WTC11 (cell line): ENCODE measurements at regions not wholly inside any gene's neighbourhood (a gene's known extent, or its start where the extent isn't known, plus 50 kb on each side); places are given as distances from the start of the nearest gene placed in this dataset.

Experiments
- ATAC-seq: fragments of 200-7000 bp; cut with Tn5 transposase; 2 replicates; pipeline ENCODE4 v1.10.0; 2021; ENCODE audit warnings: mild to moderate bottlenecking, moderate library complexity
- CTCF ChIA-PET: fragments of 300-600 bp; sonication (Branson Sonifier 250); formaldehyde crosslinking; loops from one replicate; lab custom pipeline; 2021; ENCODE audit warnings: antibody characterized with exemption; lab: Charles Lee
- POLR2A ChIA-PET: fragments of 350-600 bp; sonication (Branson Sonifier 250); formaldehyde crosslinking; loops from one replicate; lab custom pipeline; 2021; ENCODE audit warnings: antibody characterized with exemption; lab: Charles Lee
- DNase-seq: peaks from one replicate; pipeline ENCODE4 v3.0.0; 2021; ENCODE audit warnings: low spot score
- H3K27ac Mint-ChIP-seq: 2 replicates; pipeline ENCODE4 v1.8.0; 2021; ENCODE audit warnings: mixed read lengths
- H3K27me3 Mint-ChIP-seq: 2 replicates; pipeline ENCODE4 v1.8.0; 2021; ENCODE audit warnings: low read depth, mild to moderate bottlenecking, moderate library complexity, mixed read lengths
- H3K36me3 Mint-ChIP-seq: 2 replicates; pipeline ENCODE4 v1.8.0; 2021; ENCODE audit warnings: mixed read lengths
- H3K4me1 Mint-ChIP-seq: 2 replicates; pipeline ENCODE4 v1.8.0; 2022; ENCODE audit warnings: mixed read lengths
- H3K4me3 Mint-ChIP-seq: 2 replicates; pipeline ENCODE4 v1.8.0; 2021; ENCODE audit warnings: mild to moderate bottlenecking, moderate library complexity, mixed read lengths
- H3K9me3 Mint-ChIP-seq: 2 replicates; pipeline ENCODE4 v1.8.0; 2021; ENCODE audit warnings: mixed read lengths
- NR2C2 ChIP-seq: sonication (generic); formaldehyde crosslinking; IDR thresholded peaks from 2 replicates; pipeline ENCODE4 v1.8.0; 2022; ENCODE audit warnings: mild to moderate bottlenecking, missing genetic modification reagents
- SOX15 ChIP-seq: fragments of 250-450 bp; sonication (Bioruptor Pico); IDR thresholded peaks from 2 replicates; pipeline ENCODE4 v1.9.0; 2021; ENCODE audit warnings: mild to moderate bottlenecking
- SP1 ChIP-seq: sonication (generic); formaldehyde crosslinking; conservative IDR thresholded peaks from 2 replicates; pipeline ENCODE4 v1.8.1; 2022; ENCODE audit warnings: missing genetic modification reagents
- ZNF121 ChIP-seq: sonication (generic); formaldehyde crosslinking; IDR thresholded peaks from 2 replicates; pipeline ENCODE4 v1.8.0; 2023; ENCODE audit warnings: missing genetic modification reagents
- ZNF317 ChIP-seq: sonication (generic); formaldehyde crosslinking; IDR thresholded peaks from 2 replicates; pipeline ENCODE4 v1.8.1; 2023; ENCODE audit warnings: low read depth, mild to moderate bottlenecking, moderate library complexity, missing genetic modification reagents, borderline replicate concordance
- TF ChIP-seq, protein P1 (sequence below): sonication (generic); formaldehyde crosslinking; IDR thresholded peaks from 2 replicates; pipeline ENCODE4 v1.8.0; 2023; ENCODE audit warnings: missing genetic modification reagents
- TF ChIP-seq, protein P2 (sequence below): fragments of 250-450 bp; sonication (Bioruptor Pico); IDR thresholded peaks from 2 replicates; pipeline ENCODE4 v1.8.0; 2021; ENCODE audit warnings: mild to moderate bottlenecking
- TF ChIP-seq, protein P3 (sequence below): sonication (generic); formaldehyde crosslinking; IDR thresholded peaks from 2 replicates; pipeline ENCODE4 v1.8.1; 2022; ENCODE audit warnings: low read depth, missing genetic modification reagents, borderline replicate concordance
- TF ChIP-seq, protein P4 (sequence below): sonication (generic); formaldehyde crosslinking; conservative IDR thresholded peaks from 2 replicates; pipeline ENCODE4 v1.8.1; 2022; ENCODE audit warnings: mild to moderate bottlenecking, missing genetic modification reagents
- TF ChIP-seq, protein P5 (sequence below): sonication (generic); formaldehyde crosslinking; IDR thresholded peaks from 2 replicates; pipeline ENCODE4 v1.8.0; 2023; ENCODE audit warnings: mild to moderate bottlenecking, missing genetic modification reagents
- TF ChIP-seq, protein P6 (sequence below): sonication (generic); formaldehyde crosslinking; IDR thresholded peaks from 2 replicates; pipeline ENCODE4 v1.8.1; 2023; ENCODE audit warnings: mild to moderate bottlenecking, missing genetic modification reagents
- TF ChIP-seq, protein P7 (sequence below): sonication (generic); formaldehyde crosslinking; IDR thresholded peaks from 2 replicates; pipeline ENCODE4 v1.8.1; 2022; ENCODE audit warnings: mild to moderate bottlenecking, missing genetic modification reagents, moderate library complexity, borderline replicate concordance

DNA sequence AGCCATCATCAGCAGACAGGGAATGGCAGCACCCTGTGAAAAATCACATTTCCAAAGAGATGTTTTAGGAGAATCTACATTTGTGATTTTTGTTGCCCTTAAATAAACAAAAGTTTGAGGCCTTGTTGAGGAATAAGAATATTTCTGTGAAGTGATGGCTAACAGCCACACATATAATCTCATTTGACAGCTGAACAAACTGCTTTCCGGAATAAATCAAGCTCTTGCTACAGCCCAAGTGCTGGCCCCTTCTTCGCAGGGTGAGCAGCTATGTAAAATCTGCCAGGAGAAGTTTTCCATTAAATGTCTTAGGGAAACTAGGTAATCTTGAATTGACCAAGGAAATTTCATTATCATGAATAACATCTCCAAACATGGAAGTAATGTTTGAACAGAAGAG is 106.4 kb upstream of the GPM6B start (continued):
- TF ChIP-seq SP1 (CRISPR knock-in tag) (no peak), NR2C2 (CRISPR knock-in tag) (no peak)
- TF ChIP-seq, protein P1, sequence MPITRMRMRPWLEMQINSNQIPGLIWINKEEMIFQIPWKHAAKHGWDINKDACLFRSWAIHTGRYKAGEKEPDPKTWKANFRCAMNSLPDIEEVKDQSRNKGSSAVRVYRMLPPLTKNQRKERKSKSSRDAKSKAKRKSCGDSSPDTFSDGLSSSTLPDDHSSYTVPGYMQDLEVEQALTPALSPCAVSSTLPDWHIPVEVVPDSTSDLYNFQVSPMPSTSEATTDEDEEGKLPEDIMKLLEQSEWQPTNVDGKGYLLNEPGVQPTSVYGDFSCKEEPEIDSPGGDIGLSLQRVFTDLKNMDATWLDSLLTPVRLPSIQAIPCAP (CRISPR knock-in tag): no peak
- TF ChIP-seq, protein P2, sequence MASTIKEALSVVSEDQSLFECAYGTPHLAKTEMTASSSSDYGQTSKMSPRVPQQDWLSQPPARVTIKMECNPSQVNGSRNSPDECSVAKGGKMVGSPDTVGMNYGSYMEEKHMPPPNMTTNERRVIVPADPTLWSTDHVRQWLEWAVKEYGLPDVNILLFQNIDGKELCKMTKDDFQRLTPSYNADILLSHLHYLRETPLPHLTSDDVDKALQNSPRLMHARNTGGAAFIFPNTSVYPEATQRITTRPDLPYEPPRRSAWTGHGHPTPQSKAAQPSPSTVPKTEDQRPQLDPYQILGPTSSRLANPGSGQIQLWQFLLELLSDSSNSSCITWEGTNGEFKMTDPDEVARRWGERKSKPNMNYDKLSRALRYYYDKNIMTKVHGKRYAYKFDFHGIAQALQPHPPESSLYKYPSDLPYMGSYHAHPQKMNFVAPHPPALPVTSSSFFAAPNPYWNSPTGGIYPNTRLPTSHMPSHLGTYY (CRISPR knock-in tag): no peak
- TF ChIP-seq, protein P3, sequence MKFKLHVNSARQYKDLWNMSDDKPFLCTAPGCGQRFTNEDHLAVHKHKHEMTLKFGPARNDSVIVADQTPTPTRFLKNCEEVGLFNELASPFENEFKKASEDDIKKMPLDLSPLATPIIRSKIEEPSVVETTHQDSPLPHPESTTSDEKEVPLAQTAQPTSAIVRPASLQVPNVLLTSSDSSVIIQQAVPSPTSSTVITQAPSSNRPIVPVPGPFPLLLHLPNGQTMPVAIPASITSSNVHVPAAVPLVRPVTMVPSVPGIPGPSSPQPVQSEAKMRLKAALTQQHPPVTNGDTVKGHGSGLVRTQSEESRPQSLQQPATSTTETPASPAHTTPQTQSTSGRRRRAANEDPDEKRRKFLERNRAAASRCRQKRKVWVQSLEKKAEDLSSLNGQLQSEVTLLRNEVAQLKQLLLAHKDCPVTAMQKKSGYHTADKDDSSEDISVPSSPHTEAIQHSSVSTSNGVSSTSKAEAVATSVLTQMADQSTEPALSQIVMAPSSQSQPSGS (CRISPR knock-in tag): no peak
- TF ChIP-seq, protein P4, sequence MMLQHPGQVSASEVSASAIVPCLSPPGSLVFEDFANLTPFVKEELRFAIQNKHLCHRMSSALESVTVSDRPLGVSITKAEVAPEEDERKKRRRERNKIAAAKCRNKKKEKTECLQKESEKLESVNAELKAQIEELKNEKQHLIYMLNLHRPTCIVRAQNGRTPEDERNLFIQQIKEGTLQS (CRISPR knock-in tag): no peak

DNA sequence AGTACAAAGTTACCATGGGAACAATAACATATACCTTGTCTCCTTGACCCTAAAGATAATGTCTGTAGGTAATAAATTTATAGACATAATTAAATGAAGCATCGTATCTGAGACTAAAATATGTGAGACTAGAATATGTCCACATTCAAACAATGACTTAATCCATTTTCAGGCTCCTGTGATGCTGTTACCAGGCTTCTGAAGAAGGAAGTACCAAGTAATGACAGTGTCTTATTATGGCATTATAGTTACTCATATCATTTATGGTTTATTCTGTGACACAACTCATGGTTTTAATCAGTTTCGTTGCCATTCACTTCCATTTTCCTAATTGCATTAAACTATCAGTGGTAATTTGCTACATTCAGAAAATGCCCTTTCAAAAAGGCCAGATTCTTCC is 100.6 kb upstream of the GPM6B start:
- TF ChIP-seq ZNF121 (CRISPR knock-in tag) (no peak), SOX15 (CRISPR knock-in tag) (no peak), ZNF317 (no peak)
- TF ChIP-seq, protein P5, sequence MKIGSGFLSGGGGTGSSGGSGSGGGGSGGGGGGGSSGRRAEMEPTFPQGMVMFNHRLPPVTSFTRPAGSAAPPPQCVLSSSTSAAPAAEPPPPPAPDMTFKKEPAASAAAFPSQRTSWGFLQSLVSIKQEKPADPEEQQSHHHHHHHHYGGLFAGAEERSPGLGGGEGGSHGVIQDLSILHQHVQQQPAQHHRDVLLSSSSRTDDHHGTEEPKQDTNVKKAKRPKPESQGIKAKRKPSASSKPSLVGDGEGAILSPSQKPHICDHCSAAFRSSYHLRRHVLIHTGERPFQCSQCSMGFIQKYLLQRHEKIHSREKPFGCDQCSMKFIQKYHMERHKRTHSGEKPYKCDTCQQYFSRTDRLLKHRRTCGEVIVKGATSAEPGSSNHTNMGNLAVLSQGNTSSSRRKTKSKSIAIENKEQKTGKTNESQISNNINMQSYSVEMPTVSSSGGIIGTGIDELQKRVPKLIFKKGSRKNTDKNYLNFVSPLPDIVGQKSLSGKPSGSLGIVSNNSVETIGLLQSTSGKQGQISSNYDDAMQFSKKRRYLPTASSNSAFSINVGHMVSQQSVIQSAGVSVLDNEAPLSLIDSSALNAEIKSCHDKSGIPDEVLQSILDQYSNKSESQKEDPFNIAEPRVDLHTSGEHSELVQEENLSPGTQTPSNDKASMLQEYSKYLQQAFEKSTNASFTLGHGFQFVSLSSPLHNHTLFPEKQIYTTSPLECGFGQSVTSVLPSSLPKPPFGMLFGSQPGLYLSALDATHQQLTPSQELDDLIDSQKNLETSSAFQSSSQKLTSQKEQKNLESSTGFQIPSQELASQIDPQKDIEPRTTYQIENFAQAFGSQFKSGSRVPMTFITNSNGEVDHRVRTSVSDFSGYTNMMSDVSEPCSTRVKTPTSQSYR (CRISPR knock-in tag): no peak
- TF ChIP-seq, protein P6, sequence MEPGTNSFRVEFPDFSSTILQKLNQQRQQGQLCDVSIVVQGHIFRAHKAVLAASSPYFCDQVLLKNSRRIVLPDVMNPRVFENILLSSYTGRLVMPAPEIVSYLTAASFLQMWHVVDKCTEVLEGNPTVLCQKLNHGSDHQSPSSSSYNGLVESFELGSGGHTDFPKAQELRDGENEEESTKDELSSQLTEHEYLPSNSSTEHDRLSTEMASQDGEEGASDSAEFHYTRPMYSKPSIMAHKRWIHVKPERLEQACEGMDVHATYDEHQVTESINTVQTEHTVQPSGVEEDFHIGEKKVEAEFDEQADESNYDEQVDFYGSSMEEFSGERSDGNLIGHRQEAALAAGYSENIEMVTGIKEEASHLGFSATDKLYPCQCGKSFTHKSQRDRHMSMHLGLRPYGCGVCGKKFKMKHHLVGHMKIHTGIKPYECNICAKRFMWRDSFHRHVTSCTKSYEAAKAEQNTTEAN (CRISPR knock-in tag): no peak
- H3K27me3 Mint-ChIP-seq: no peaks in the 10 kb centered on the region
- peaks cover 2% of the 10 kb centered on the region; the same call in 1 of the 2 replicates for H3K9me3 Mint-ChIP-seq
- H3K36me3 Mint-ChIP-seq: peaks cover 16% of the 10 kb centered on the region
- no peak overlapping the region for H3K4me3 Mint-ChIP-seq
- no peak for ATAC-seq
- POLR2A ChIA-PET: no interaction called here
- H3K4me1 Mint-ChIP-seq: peaks cover 5% of the 10 kb centered on the region
- CTCF ChIA-PET: no interaction called here
- no peak for DNase-seq
- 0 out of 2 replicates have a peak overlapping the region, but pooled peaks have one; percentile 68 for H3K27ac Mint-ChIP-seq

DNA sequence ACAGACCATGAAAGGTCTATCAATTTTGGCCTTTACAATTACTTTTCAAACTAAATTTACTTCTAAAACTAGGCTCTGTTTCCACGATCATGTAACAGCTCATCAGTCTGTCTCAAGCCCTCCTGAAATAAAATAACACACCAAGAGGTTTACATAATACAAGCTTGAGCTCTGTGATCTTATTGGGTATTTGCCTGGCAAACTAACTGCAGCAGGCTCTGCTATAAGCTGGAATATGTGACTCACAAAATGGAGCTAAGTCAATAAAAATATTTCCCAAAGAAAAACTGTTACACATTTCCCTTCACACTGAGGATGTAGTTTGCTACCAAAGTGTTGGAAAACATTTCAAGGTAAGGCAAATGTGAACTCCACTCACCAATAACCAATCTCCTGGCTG is 94.7 kb upstream of the GPM6B start:
- DNase-seq (no peak), ATAC-seq (no peak)
- Mint-ChIP-seq H3K4me3 (no peak overlapping the region), H3K9me3 (peaks cover 2% of the 10 kb centered on the region; the same call in 1 of the 2 replicates), H3K36me3 (peaks cover 6% of the 10 kb centered on the region), H3K27me3 (no peaks in the 10 kb centered on the region), H3K4me1 (peaks cover 13% of the 10 kb centered on the region), H3K27ac (no peak overlapping the region)
- ChIA-PET POLR2A (no interaction called here), CTCF (interaction anchor here (1.2 kb wide), 1 partner anchor 27 kb away, joined by 3 read pairs; no protein-coding TSS in a partner anchor)
- TF ChIP-seq, protein P7, sequence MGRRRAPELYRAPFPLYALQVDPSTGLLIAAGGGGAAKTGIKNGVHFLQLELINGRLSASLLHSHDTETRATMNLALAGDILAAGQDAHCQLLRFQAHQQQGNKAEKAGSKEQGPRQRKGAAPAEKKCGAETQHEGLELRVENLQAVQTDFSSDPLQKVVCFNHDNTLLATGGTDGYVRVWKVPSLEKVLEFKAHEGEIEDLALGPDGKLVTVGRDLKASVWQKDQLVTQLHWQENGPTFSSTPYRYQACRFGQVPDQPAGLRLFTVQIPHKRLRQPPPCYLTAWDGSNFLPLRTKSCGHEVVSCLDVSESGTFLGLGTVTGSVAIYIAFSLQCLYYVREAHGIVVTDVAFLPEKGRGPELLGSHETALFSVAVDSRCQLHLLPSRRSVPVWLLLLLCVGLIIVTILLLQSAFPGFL (CRISPR knock-in tag): no peak
